Right cardiac atrium (tissue), 5 donors: ENCODE measurements at regions not wholly inside any gene's neighbourhood (a gene's known extent, or its start where the extent isn't known, plus 50 kb on each side); places are given as distances from the start of the nearest gene placed in this dataset.

Experiments
- ATAC-seq, 2 donors: fragments of 200-7000 bp; cut with Tn5 transposase; one replicate each; pipeline versions ENCODE4 v1.8.0 to v1.9.1; 2020; ENCODE audit warnings: moderate library complexity in 2 of 2, mild to moderate bottlenecking in 1 of 2
- DNase-seq, 3 donors: peaks; one replicate each; pipeline ENCODE4 v3.0.0-alpha.2; 2020
- H3K27ac ChIP-seq: one replicate; pipeline ENCODE4 v1.5.1; 2013; ENCODE audit warnings: mild to moderate bottlenecking, low read length, control low read depth, moderate library complexity
- H3K27me3 ChIP-seq: one replicate; pipeline ENCODE4 v1.6.1; 2013; ENCODE audit not compliant: control insufficient read depth, insufficient read depth
- H3K4me1 ChIP-seq: one replicate; pipeline ENCODE4 v1.6.1; 2013; ENCODE audit warnings: low read length; ENCODE audit not compliant: control insufficient read depth, insufficient read depth
- H3K4me3 ChIP-seq: one replicate; pipeline ENCODE4 v1.5.1; 2013; ENCODE audit warnings: low read length, control low read depth
- H3K9me3 ChIP-seq: one replicate; pipeline ENCODE4 v1.6.1; 2013; ENCODE audit warnings: low read length; ENCODE audit not compliant: control insufficient read depth
- WGBS: extraction: QIAGEN DNeasy Blood & Tissue Kit; methylation state at CpG from one replicate; pipeline ENCODE4 v1.1.7; 2013; 5-methylcytosine and 5-hydroxymethylcytosine counted together
- intact Hi-C, 4 donors: fragments of 100-400 bp; cut with DNase I; formaldehyde crosslinking; loops; one replicate each; pipeline versions ENCODE4 v1.11.0 to v1.14.0; 2022 to 2023
- donor health status: healthy with polysubstance abuse.
- donor health status: DM: no; HTN: yes; CAD: no.
- donor health status: DM: no; HTN: no; CAD: no.
- donor health status: DM: no; HTN: yes; CAD: no; lungs with severe emphysema.
- donor health status: DM: yes; HTN: yes; CAD: no.

DNA sequence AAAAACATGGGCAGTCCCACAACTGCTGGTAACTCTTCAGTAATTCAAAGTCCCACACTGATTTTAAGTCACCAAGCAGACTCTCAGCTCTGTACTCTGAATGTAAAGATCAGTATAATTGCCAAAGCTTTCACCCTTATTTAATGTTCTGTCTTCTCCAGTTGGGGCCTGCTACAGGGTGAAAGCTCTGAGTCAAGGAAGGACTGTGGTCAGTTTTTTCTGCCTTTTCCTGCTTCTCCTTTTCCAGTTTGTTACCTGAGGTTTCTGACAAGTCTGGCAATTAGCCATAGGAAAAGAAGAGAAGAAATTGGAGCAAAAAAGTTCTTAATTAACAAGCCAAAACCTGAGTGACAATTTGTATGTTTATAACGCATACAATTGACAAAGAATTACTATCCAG is 279.3 kb downstream of the RBM26 start:
- ATAC-seq: no peak
- H3K4me3 ChIP-seq: no peak overlapping the region
- no peaks in the 10 kb centered on the region for H3K4me1 ChIP-seq
- no peaks in the 10 kb centered on the region for H3K9me3 ChIP-seq
- 81% methylated on average over 1 of the region's 1 CpG for WGBS
- no peaks in the 10 kb centered on the region for H3K27me3 ChIP-seq
- no peak for DNase-seq
- no peak overlapping the region for H3K27ac ChIP-seq
- intact Hi-C loops: no loop called here

DNA sequence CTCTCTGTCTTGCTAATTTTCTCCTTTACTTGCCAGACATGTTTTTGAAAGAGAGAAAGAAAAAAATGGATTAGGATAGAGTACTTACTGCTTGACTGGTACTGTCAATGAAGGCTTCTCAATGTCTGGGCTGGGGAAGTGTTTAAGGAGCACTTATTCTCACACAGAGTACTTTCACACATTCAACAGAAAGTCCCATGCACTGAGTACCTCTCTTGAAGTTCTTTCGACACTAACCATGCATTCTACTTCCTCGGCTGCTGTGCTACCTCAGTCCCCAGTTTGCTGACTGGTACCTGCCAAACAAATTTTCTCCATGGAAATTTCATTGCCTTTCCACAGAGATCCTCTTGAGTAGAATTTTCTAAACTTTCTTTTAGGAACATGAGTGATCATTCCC is 281.9 kb downstream of the RBM26 start:
- DNase-seq (no peak), ATAC-seq (no peak)
- intact Hi-C loops: no loop called here
- H3K4me3 ChIP-seq: no peak overlapping the region
- no peaks in the 10 kb centered on the region for H3K4me1 ChIP-seq
- H3K27me3 ChIP-seq: no peaks in the 10 kb centered on the region
- H3K9me3 ChIP-seq: no peaks in the 10 kb centered on the region
- WGBS: 93% methylated on average over 2 of the region's 2 CpGs
- H3K27ac ChIP-seq: no peak overlapping the region

DNA sequence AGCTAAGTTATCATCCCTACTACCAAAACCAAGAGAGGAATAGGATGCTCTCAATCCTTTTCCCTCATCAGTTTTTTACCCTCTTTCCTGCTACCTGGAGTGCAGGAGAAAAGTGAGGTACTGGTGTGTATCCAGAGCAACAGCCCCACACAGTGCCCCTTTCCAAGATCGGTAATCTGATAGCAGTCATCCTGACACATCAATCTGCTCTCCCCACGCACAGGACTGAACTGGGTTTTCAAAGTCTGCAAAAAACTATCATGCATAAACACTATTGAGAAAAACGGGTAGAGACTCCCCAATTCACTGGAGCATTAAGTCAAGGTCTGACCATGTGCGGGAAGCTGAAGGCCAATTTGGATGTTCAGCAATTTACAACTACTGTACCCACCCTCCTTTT is 284.8 kb downstream of the RBM26 start:
- intact Hi-C loops: no loop called here
- DNase-seq: no peak
- ATAC-seq: no peak

DNA sequence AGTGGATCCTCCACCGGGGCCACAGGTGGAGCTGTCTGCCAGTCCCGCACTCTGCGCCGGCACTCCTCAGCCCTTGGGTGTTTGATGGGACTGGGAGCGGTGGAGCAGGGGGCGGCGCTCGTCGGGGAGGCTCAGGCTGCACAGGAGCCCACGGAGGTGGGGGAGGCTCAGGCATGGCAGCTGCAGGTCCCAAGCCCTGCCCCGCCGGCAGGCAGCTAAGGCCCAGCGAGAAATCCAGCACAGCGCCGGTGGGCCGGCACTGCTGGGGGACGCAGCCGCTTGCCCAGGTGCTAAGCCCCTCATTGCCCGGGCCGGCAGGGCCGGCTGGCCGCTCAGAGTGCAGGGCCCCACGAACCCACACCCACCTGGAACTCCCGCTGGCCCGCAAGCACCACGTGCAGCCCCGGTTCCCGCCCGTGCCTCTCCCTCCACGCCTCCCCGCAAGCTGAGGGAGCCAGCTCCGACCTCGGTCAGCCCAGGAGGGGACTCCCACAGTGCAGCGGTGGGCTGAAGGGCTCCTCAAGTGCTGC is 286.4 kb downstream of the RBM26 start:
- H3K4me3 ChIP-seq: no peak overlapping the region
- ATAC-seq (no peak), DNase-seq (peak in 1 of 3 donors; percentile 55)
- no peaks in the 10 kb centered on the region for H3K9me3 ChIP-seq
- WGBS: 90% methylated on average over 34 of the region's 34 CpGs
- intact Hi-C loops: no loop called here
- H3K27ac ChIP-seq: no peak overlapping the region
- H3K4me1 ChIP-seq: no peaks in the 10 kb centered on the region
- H3K27me3 ChIP-seq: no peaks in the 10 kb centered on the region

More for the DNA sequence above, 284.8 kb downstream of the RBM26 start:
- Histone ChIP-seq H3K27me3 (no peaks in the 10 kb centered on the region), H3K9me3 (no peaks in the 10 kb centered on the region), H3K4me3 (no peak overlapping the region), H3K4me1 (no peaks in the 10 kb centered on the region), H3K27ac (no peak overlapping the region)
- 74% methylated on average over 4 of the region's 4 CpGs for WGBS

DNA sequence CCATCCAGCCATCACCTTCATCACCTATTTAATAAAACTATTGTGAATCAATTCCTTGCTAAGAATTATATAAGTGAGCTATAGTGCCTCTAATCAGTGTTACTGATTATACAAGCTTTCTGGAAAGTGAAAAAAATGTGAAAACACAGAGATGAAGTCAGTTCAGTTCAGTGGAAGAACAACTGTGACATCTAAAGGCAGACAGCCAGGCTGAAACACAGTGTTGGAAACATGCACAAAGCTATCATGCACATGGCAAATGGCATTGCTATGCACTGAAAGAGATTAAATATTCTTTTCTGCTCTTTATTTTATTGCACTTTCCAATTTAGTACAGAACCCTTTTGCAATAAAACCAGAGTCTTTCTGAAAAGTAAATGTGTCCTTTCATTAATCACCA is 294.0 kb downstream of the RBM26 start:
- Histone ChIP-seq H3K27me3 (no peaks in the 10 kb centered on the region), H3K4me3 (no peak overlapping the region), H3K9me3 (no peaks in the 10 kb centered on the region), H3K4me1 (no peaks in the 10 kb centered on the region), H3K27ac (no peak overlapping the region)
- intact Hi-C loops: no loop called here
- DNase-seq (no peak), ATAC-seq (no peak)

DNA sequence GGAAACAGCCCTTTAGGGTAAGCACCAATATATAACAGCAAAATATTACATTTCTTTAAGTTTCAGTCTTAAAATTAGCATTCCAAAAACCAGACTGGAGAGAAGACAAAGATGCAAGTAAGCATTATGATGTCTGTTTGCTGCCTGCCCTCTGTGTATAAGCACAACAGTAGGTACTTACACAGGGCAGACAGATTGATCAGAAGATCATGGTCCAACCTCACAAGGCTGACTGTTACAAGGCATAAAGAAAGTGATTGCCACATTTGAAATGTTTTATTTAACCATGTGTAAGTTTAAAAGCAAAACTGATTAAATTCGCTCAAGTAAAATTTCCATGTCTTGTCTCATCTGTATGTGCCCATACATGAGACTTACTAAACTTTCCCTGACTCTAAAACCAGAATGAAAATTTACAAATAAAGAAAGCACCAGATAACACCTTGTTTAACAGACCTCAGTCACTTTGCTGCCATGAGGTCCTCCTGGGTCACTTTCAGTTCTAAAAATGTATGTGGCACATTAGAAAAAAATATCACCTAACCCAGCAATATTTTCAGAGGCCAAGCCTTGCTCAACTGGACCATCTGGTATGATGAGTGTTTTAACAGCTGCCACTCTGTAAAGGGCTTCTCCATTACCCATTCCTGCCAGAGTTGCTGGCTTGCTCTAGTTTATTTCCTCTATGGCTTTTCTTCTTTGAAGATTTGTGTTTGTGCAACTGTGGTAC is 297.0 kb downstream of the RBM26 start:
- 87% methylated on average over 1 of the region's 1 CpG for WGBS
- intact Hi-C loops: no loop called here

DNA sequence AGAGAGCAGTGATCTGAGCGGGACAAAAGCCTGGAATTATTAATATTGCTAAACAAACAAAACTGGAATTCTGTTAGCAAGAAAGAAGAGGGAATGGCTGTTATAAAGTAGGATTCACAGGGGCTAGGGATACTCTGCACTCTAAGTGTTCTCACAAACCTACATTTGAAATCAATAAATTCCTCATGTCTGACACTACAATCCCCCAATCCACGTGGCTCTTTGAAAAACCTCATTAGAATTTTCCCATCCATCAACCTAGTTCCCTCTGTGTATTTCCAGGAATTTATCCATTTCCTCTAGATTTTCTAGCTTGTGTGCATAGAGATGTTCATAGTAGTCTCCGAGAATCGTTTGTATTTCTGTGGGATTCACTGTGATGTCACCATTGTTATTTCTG is 307.5 kb downstream of the RBM26 start:
- no peaks in the 10 kb centered on the region for H3K27me3 ChIP-seq
- ATAC-seq (no peak), DNase-seq (no peak)
- H3K9me3 ChIP-seq: no peaks in the 10 kb centered on the region
- WGBS: 51% methylated on average over 4 of the region's 4 CpGs
- no peaks in the 10 kb centered on the region for H3K4me1 ChIP-seq
- H3K27ac ChIP-seq: no peak overlapping the region
- no peak overlapping the region for H3K4me3 ChIP-seq
- intact Hi-C loops: no loop called here

More for the DNA sequence above, 297.0 kb downstream of the RBM26 start:
- no peak overlapping the region for H3K4me3 ChIP-seq
- DNase-seq (no peak), ATAC-seq (no peak)
- H3K9me3 ChIP-seq: no peaks in the 10 kb centered on the region
- no peaks in the 10 kb centered on the region for H3K4me1 ChIP-seq
- H3K27ac ChIP-seq: no peak overlapping the region
- H3K27me3 ChIP-seq: no peaks in the 10 kb centered on the region

DNA sequence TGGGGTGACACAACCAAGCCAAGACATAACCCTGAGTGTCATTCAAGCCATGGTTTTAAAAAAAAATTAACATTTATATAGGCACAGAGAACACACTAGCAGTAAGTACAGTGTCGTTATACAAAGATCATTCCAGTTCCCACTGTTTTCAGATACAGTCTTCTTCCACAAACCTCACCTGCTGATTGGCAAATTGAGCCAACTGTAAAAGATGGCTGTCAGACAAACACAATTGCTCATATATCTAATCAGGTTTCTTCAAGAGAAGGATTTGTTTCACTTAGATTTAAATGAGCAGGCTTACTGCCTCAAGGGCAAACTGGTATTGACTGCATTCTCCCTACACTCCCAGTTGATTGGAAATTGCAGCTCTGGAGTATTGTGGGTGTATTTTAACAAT is 308.9 kb downstream of the RBM26 start:
- ATAC-seq (no peak), DNase-seq (no peak)
- Histone ChIP-seq H3K27me3 (no peaks in the 10 kb centered on the region), H3K4me1 (no peaks in the 10 kb centered on the region), H3K4me3 (no peak overlapping the region), H3K27ac (no peak overlapping the region), H3K9me3 (no peaks in the 10 kb centered on the region)
- WGBS: 75% methylated on average over 1 of the region's 1 CpG
- intact Hi-C loops: no loop called here

DNA sequence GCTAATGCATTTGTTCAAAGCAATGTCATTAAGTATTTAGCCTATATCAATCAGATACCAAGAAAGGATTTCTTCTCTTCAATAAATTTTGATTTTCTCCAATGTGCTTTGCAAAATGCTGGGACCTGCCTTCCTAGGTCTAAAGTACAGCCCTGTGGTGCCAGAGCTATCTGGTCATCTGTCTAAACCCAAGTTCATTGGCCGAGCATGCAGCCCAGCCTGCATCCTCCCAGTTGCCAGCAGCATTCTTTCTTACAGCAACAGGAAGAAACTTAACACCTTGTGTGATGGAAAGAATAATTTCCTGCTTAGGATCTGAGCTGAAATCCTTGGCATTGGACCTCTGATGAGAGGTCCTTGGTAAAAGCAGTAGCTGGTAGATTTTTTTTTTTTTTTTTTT is 310.0 kb downstream of the RBM26 start:
- Histone ChIP-seq H3K27ac (no peak overlapping the region), H3K4me3 (no peak overlapping the region), H3K4me1 (no peaks in the 10 kb centered on the region), H3K9me3 (no peaks in the 10 kb centered on the region), H3K27me3 (no peaks in the 10 kb centered on the region)
- ATAC-seq: no peak
- 8% methylated on average over 1 of the region's 1 CpG for WGBS
- no peak for DNase-seq
- intact Hi-C loops: no loop called here

DNA sequence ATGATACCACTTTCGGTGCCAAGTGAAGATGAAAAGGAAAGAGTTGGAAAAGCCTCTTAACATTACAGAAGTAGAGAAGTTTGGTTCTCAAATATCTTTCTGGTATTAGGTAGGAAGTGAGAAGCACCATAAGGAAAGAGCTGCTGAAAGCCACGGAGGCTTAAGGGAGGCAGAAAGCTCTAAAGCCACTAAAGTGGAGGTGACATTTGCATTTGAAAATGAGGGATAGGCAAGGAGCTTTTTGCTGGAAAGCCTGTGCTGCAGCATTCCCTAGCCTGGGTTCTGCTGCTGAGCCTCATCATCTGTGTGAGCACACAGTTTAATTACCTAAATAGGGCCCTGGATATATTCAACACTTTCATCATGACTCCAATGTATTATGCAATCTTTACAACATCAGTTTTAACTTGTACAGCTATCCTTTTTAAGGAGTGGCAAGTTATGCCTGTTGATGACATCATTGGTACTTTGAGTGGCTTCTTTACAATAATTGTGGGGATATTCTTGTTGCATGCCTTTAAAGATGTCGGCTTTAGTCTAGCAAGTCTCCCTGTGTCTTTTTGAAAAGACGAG is 315.4 kb downstream of the RBM26 start:
- Histone ChIP-seq H3K27ac (no peak overlapping the region), H3K27me3 (no peaks in the 10 kb centered on the region), H3K4me1 (no peaks in the 10 kb centered on the region), H3K9me3 (no peaks in the 10 kb centered on the region), H3K4me3 (no peak overlapping the region)
- ATAC-seq (no peak), DNase-seq (no peak)
- 79% methylated on average over 4 of the region's 4 CpGs for WGBS
- intact Hi-C loops: no loop called here

DNA sequence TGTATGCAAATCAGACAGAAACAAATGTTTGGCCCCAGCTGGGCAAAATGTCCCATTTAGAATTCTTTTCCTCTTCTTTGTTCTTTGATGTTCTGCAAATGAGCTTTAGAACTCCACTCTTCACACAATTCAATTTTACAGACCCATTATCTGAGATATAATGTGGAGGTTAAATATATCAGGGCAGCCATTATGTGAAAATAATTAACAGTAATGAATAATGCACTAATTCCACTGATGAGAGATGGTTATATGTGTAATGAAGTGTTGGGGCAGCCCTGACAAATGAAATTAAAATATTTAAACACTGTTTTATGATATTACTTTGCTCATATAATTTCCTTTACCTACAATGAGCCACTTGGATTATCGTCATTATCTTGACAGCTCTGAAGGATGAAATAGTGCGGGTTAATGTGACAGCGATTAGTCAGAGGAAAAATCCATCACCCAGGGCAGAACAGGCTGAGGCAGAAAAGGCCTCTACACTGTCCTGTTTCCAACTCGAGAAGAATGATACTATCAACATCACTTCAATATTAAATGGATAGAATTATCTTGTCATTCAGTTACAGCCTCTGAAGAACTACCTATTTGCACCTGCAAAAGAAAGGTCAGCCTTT is 321.1 kb downstream of the RBM26 start:
- no peaks in the 10 kb centered on the region for H3K27me3 ChIP-seq
- no peak for ATAC-seq
- WGBS: 51% methylated on average over 4 of the region's 4 CpGs
- no peak overlapping the region for H3K4me3 ChIP-seq
- intact Hi-C loops: no loop called here
- H3K9me3 ChIP-seq: no peaks in the 10 kb centered on the region
- no peak for DNase-seq
- no peak overlapping the region for H3K27ac ChIP-seq
- H3K4me1 ChIP-seq: no peaks in the 10 kb centered on the region
